ENCODE measurements at regions not wholly inside any gene's neighbourhood (a gene's known extent, or its start where the extent isn't known, plus 50 kb on each side); places are given as distances from the start of the nearest gene placed in this dataset.

DNA sequence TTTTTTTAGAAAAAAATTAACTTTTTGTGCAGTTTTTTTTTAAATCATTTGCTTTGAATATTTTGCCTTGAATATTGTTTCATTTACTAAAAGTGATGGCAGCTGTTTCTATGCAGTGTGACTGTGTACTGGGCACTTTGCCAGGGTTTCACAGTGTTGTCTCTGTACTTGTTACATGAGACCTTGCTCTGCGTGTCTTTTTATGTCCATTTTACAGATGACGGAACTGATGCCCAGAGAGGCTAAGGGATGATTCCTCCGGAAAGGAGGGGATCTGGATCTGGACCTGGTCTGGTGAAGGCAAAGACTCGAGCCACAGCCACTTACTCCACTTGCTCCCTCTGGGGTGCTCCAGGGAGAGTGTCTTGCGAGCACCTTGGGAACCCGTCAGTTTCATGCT is 124.8 kb upstream of the PTCH1 start:
- TF ChIP-seq, protein P1, sequence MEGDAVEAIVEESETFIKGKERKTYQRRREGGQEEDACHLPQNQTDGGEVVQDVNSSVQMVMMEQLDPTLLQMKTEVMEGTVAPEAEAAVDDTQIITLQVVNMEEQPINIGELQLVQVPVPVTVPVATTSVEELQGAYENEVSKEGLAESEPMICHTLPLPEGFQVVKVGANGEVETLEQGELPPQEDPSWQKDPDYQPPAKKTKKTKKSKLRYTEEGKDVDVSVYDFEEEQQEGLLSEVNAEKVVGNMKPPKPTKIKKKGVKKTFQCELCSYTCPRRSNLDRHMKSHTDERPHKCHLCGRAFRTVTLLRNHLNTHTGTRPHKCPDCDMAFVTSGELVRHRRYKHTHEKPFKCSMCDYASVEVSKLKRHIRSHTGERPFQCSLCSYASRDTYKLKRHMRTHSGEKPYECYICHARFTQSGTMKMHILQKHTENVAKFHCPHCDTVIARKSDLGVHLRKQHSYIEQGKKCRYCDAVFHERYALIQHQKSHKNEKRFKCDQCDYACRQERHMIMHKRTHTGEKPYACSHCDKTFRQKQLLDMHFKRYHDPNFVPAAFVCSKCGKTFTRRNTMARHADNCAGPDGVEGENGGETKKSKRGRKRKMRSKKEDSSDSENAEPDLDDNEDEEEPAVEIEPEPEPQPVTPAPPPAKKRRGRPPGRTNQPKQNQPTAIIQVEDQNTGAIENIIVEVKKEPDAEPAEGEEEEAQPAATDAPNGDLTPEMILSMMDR (IDR thresholded peaks at IDR 0.05), result no peak

GRCh38 chr9:95640336-95640735 is 123.6 kb upstream of the PTCH1 start:
- TF ChIP-seq, protein P1 (IDR thresholded peaks at IDR 0.05), result no peak

GRCh38 chr9:95635986-95636671 is 119.4 kb upstream of the PTCH1 start:
- TF ChIP-seq, protein P1 (IDR thresholded peaks at IDR 0.05), result no peak

DNA sequence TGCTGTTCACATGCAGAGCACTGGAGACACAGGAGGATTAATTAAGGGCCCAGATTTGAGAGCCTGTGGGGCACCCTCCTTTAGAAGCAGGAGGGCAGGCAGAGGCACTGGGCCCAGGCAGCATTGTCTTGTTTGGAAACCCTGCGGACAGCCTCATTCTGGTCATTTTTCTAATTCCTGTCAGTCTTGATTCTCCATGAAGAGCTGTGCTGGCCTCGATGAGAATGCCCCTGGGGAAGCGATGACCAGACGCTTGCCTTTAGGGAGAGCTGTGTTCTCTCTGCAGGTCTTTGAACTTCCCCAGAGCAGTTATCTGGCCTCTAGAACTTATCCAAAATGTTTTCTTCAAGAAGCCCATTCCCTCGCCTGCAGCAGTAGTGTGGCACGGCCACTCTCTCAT is 117.8 kb upstream of the PTCH1 start:
- TF ChIP-seq, protein P1 (IDR thresholded peaks at IDR 0.05), result no peak

- TF ChIP-seq, protein P1 (IDR thresholded peaks at IDR 0.05), result no peak
Measured at GRCh38 chr9:95634114-95634513, 117.3 kb upstream of the PTCH1 start.

DNA sequence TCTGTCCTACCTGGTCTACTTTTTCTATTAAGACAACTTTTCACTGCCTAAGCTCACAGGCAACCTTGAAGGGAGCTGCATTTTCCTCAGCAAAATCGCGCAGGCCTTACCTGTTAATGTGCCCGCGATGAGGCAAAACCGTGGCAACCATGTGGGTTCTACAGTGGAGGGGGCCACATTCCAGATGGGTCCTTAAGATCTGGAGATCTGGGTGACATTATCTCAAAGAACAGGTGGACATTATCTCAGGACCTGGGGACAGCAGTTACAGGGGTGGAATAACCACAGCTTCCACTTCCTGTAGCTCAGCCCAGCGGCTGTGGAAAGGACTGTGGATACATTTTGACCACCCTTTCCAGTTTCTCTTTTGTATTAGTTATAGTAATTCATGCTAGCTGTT is 112.8 kb upstream of the PTCH1 start:
- TF ChIP-seq, protein P1 (IDR thresholded peaks at IDR 0.05), result no peak

GRCh38 chr9:95627802-95628201 is 111.0 kb upstream of the PTCH1 start:
- TF ChIP-seq, protein P1 (IDR thresholded peaks at IDR 0.05), result no peak
